Neural cell (in vitro differentiated cells): ENCODE measurements at regions not wholly inside any gene's neighbourhood (a gene's known extent, or its start where the extent isn't known, plus 50 kb on each side); places are given as distances from the start of the nearest gene placed in this dataset.

Experiments used
- H2AFZ ChIP-seq: fragments of 200-600, 300-800 bp; sonication (generic), shearing (Covaris generic); 2 replicates; pipeline ENCODE4 v1.6.0; 2014; ENCODE audit warnings: low read depth, mild to moderate bottlenecking, antibody characterized with exemption, low read length, moderate library complexity
- H3F3A ChIP-seq: fragments of 200-600 bp; shearing (Covaris generic); 2 replicates; pipeline ENCODE4 v1.6.1; 2016; ENCODE audit warnings: mild to moderate bottlenecking, moderate library complexity, mixed read lengths, antibody characterized with exemption, low read length; ENCODE audit not compliant: insufficient read depth, poor library complexity, severe bottlenecking
- H3K27ac ChIP-seq: fragments of 200-600, 300-800 bp; sonication (generic), shearing (Covaris generic); 2 replicates; pipeline ENCODE4 v1.5.1; 2014; ENCODE audit warnings: mild to moderate bottlenecking, low read length, moderate library complexity
- H3K27me3 ChIP-seq: fragments of 300-800, 200-600 bp; sonication (generic), shearing (Covaris generic); 2 replicates; pipeline ENCODE4 v1.6.0; 2014; ENCODE audit warnings: mild to moderate bottlenecking, low read depth, low read length, moderate library complexity; ENCODE audit not compliant: insufficient read depth
- H3K36me3 ChIP-seq: fragments of 300-800, 200-600 bp; sonication (generic), shearing (Covaris generic); 2 replicates; pipeline ENCODE4 v1.5.1; 2014; ENCODE audit warnings: mild to moderate bottlenecking, antibody characterized with exemption, low read length, moderate library complexity; ENCODE audit not compliant: insufficient read depth
- H3K4me2 ChIP-seq: fragments of 300-800, 200-600 bp; sonication (generic), shearing (Covaris generic); 2 replicates; pipeline ENCODE4 v1.6.0; 2014; ENCODE audit warnings: mild to moderate bottlenecking, low read length
- H3K4me3 ChIP-seq: fragments of 300-800, 200-600 bp; sonication (generic), shearing (Covaris generic); 2 replicates; pipeline ENCODE4 v1.5.1; 2014; ENCODE audit warnings: mild to moderate bottlenecking, low read length, moderate library complexity
- H3K79me2 ChIP-seq: fragments of 200-600 bp; shearing (Covaris generic); replicated peaks from 2 replicates; pipeline ENCODE4 v1.6.0; 2014; ENCODE audit warnings: mild to moderate bottlenecking, low read length, moderate library complexity; ENCODE audit not compliant: insufficient read depth
- H3K9ac ChIP-seq: fragments of 300-800, 200-600 bp; sonication (generic), shearing (Covaris generic); 2 replicates; pipeline ENCODE4 v1.6.1; 2016; ENCODE audit warnings: mild to moderate bottlenecking, low read length, mixed read lengths
- H3K9me2 ChIP-seq: fragments of 200-600 bp; shearing (Covaris generic); 2 replicates; pipeline ENCODE4 v1.6.1; 2016; ENCODE audit warnings: mild to moderate bottlenecking, low read length, mixed read lengths; ENCODE audit not compliant: insufficient read depth
- H3K9me3 ChIP-seq: fragments of 200-600, 300-800 bp; sonication (generic), shearing (Covaris generic); 2 replicates; pipeline ENCODE4 v1.6.1; 2016; ENCODE audit warnings: mild to moderate bottlenecking, mixed run types, low read length, moderate library complexity, mixed read lengths
- H4K20me1 ChIP-seq: fragments of 200-600 bp; shearing (Covaris generic); 2 replicates; pipeline ENCODE4 v1.6.1; 2016; ENCODE audit warnings: mild to moderate bottlenecking, mixed run types; ENCODE audit not compliant: insufficient read depth
- CTCF ChIP-seq: fragments of 450-650 bp; IDR thresholded peaks from 2 replicates; pipeline ENCODE4 v1.5.1; 2014; ENCODE audit warnings: antibody characterized with exemption, mild to moderate bottlenecking, moderate library complexity; ENCODE audit not compliant: poor library complexity, severe bottlenecking
- EP300 ChIP-seq: fragments of 450-650 bp; conservative IDR thresholded peaks from 2 replicates; pipeline ENCODE4 v1.6.1; 2014; ENCODE audit warnings: antibody characterized with exemption, mild to moderate bottlenecking, moderate library complexity; ENCODE audit not compliant: poor library complexity, severe bottlenecking
- EZH2 ChIP-seq: fragments of 200-600, 300-800 bp; shearing (Covaris generic), sonication (generic); IDR thresholded peaks from 2 replicates; pipeline ENCODE4 v1.6.1; 2014; ENCODE audit warnings: antibody characterized with exemption, low read length, borderline replicate concordance, mild to moderate bottlenecking; ENCODE audit not compliant: insufficient read depth, poor library complexity, severe bottlenecking
- MXI1 ChIP-seq: fragments of 450-650 bp; conservative IDR thresholded peaks from 2 replicates; pipeline ENCODE4 v1.6.1; 2014; ENCODE audit warnings: antibody characterized with exemption, mild to moderate bottlenecking; ENCODE audit not compliant: poor library complexity, severe bottlenecking
- POLR2AphosphoS5 ChIP-seq: IDR thresholded peaks from 2 replicates; pipeline ENCODE4 v1.6.1; 2012
- RAD21 ChIP-seq: fragments of 450-650 bp; conservative IDR thresholded peaks from 2 replicates; pipeline ENCODE4 v1.6.1; 2014; ENCODE audit warnings: antibody characterized with exemption, mild to moderate bottlenecking, moderate library complexity
- REST ChIP-seq: IDR thresholded peaks from 2 replicates; pipeline ENCODE4 v1.6.1; 2012; ENCODE audit warnings: borderline replicate concordance
- SMC3 ChIP-seq: fragments of 450-650 bp; conservative IDR thresholded peaks from 2 replicates; pipeline ENCODE4 v1.6.1; 2014; ENCODE audit warnings: antibody characterized with exemption, mild to moderate bottlenecking, moderate library complexity; ENCODE audit not compliant: poor library complexity
- TAF1 ChIP-seq: IDR thresholded peaks from 2 replicates; pipeline ENCODE4 v1.6.1; 2012; ENCODE audit warnings: low read depth

- Histone ChIP-seq H3K4me2 (no peak overlapping the region), H3F3A (no peaks in the 10 kb centered on the region), H3K27me3 (no peaks in the 10 kb centered on the region), H3K9me3 (no peaks in the 10 kb centered on the region), H4K20me1 (no peaks in the 10 kb centered on the region), H3K9ac (no peak overlapping the region), H2AFZ (no peak overlapping the region), H3K36me3 (no peaks in the 10 kb centered on the region), H3K9me2 (no peaks in the 10 kb centered on the region), H3K27ac (no peak overlapping the region), H3K4me3 (no peak overlapping the region), H3K79me2 (no peaks in the 10 kb centered on the region)
- TF ChIP-seq EZH2: no peak
- TF ChIP-seq CTCF: no peak
- TF ChIP-seq RAD21: no peak
- TF ChIP-seq EP300: no peak
- no peak for TF ChIP-seq MXI1
- TF ChIP-seq REST: no peak
- no peak for TF ChIP-seq TAF1
- no peak for TF ChIP-seq SMC3
- TF ChIP-seq POLR2AphosphoS5: no peak
Measured at GRCh38 chr22:47571616-47572015, 809.2 kb downstream of the TBC1D22A start.

- Histone ChIP-seq H4K20me1 (no peaks in the 10 kb centered on the region), H3K9me3 (no peaks in the 10 kb centered on the region), H3K27ac (no peak overlapping the region), H3K9ac (no peak overlapping the region), H3K36me3 (no peaks in the 10 kb centered on the region), H3K27me3 (no peaks in the 10 kb centered on the region), H2AFZ (no peak overlapping the region), H3K4me2 (no peak overlapping the region), H3K4me3 (no peak overlapping the region), H3K79me2 (no peaks in the 10 kb centered on the region), H3K9me2 (no peaks in the 10 kb centered on the region), H3F3A (no peaks in the 10 kb centered on the region)
- TF ChIP-seq REST (no peak), RAD21 (no peak), TAF1 (no peak), SMC3 (no peak)
Measured at GRCh38 chr22:47570851-47571250, 808.4 kb downstream of the TBC1D22A start.
